Activated gamma-delta T cell (primary cell): ENCODE measurements at regions not wholly inside any gene's neighbourhood (a gene's known extent, or its start where the extent isn't known, plus 50 kb on each side); places are given as distances from the start of the nearest gene placed in this dataset.

Source experiments
- DNase-seq: peaks from one replicate; lab custom pipeline; 2025; lab: John Stamatoyannopoulos, UW

- no peak for DNase-seq
Measured at GRCh38 chr2:47236503-47237215, 60.3 kb upstream of the CALM2 start.

GRCh38 chr2:47235132-47235531 is 58.8 kb upstream of the CALM2 start:
- no peak for DNase-seq

- no peak for DNase-seq
Measured at GRCh38 chr2:47234456-47234855, 58.1 kb upstream of the CALM2 start.

- no peak for DNase-seq
Measured at GRCh38 chr2:47232738-47233415, 56.6 kb upstream of the CALM2 start.

GRCh38 chr2:47230418-47230817 is 54.1 kb upstream of the CALM2 start:
- no peak for DNase-seq

GRCh38 chr2:47227532-47228279 is 51.4 kb upstream of the CALM2 start:
- no peak for DNase-seq

- no peak for DNase-seq
Measured at GRCh38 chr2:47226923-47227220, 50.6 kb upstream of the CALM2 start.

GRCh38 chr2:47226132-47226922 is 50.0 kb upstream of the CALM2 start:
- DNase-seq: no peak
